Activated CD4-positive, alpha-beta T cell treated with anti-CD3 and anti-CD28 coated beads, Interleukin-2, Interleukin-6, amounts not matched to agents 100 ng/mL and 50 ng/mL, durations not matched to agents 16 hours and 8 hours (primary cell): ENCODE measurements at regions not wholly inside any gene's neighbourhood (a gene's known extent, or its start where the extent isn't known, plus 50 kb on each side); places are given as distances from the start of the nearest gene placed in this dataset.
"Not testable (repeated sequence)": the region's sequence is repeated elsewhere in the genome, so short reads cannot be mapped to it uniquely, and the experiment has no call there.

ENCODE experiments used
- DNase-seq: peaks from one replicate; pipeline ENCODE4 v3.0.0-alpha.2; 2020

DNA sequence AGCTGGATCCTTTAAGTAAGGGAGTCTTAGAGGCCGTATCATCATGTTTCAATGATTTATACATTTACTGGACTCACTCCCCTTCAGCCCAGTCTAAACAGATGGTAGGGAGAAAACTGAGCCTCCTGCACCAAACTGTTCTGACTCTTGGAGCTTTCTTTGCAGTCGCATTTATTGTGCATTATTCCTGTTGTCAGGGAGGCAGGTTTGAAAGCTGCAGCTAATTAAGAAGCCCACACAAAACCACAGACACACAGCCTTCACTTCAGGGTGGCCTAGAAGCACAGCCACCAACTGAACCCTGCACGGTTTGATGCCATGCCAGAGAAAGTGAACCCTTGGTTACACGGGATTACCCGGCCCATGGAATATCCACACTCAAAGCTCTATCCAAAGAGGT lies 911.0 kb downstream of the UQCRFS1 start:
- no peak for DNase-seq

- DNase-seq, result no peak
Measured at GRCh38 chr19:28301463-28301862, 911.5 kb downstream of the UQCRFS1 start.

DNA sequence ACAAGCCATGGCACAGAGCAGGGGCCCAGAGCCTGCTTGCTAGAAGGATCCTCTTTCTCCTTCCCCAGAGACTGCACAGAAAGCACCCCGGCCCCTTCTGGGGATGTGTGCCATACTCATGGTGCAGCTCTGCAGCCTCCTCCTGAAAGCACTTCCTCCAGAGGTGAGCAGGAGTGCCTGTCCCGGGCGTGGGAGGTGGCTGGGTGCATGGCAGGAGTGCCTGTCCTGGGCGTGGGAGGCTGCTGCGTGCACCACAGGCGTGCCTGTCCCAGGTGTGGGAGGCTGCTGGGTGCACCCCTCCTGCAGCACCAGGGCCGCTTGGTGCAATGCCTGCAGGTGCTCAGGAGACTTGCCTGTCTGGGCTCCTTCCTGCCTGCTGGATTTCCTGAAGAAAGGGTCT lies 913.3 kb downstream of the UQCRFS1 start:
- DNase-seq, result no peak

GRCh38 chr19:28297586-28298157 lies 915.3 kb downstream of the UQCRFS1 start:
- no peak for DNase-seq

DNA sequence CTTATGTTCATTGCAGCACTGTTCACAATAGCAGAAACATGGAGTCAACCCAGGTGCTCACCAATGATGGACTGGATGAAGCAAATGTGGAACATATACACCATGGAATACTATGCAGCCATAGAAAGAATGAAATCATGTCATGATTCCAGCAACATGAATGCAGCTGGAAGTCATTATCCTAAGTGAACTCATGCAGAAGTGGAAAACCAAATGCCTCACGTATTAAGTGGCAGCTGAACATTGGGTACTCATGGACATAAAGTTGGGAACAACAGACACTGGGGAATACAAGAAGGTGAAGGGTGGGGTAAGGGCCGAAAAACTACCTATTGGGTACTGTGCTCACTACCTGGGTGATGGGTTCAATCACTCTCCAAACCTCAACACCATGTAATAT lies 915.9 kb downstream of the UQCRFS1 start:
- no peak for DNase-seq

- no peak for DNase-seq
Measured at GRCh38 chr19:28296506-28296905, 916.4 kb downstream of the UQCRFS1 start.

DNA sequence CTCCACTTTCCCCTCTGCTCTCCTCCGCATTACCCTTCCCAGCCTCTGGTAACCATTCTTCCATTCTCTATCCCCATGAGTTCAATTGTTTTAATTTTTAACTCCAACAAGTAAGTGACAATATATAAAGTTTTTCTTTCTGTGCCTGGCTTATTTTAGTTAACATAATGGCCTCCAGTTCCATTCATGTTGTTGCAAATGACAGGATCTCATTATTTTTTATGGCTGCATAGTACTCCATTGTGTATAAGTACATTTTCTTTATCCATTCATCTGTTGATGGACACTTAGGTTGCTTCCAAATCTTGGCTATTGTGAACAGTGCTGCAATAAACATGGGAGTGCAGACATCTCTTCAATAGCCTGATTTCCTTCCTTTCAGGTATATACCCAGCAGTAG lies 918.0 kb downstream of the UQCRFS1 start:
- not testable (repeated sequence) for DNase-seq

DNA sequence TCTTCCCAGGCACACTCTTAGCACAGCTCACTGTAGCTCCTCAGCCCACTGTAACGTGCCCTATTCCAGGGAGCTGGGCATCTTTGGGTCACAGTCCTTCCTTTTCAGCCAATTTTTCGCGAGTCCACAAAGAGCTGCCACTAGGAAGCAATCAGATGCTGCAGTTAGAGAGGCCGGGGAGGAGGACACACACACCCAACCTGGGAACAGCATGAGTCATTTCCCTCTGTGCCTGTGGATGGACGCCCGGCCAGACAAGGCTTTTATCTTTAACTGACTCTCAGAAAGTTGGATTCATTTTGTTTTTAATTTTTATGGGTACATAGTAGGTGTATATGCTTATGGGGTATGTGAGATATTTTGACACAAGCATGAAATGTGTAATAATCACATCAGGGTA lies 918.6 kb downstream of the UQCRFS1 start:
- no peak for DNase-seq

- no peak for DNase-seq
Measured at GRCh38 chr19:28293685-28294084, 919.3 kb downstream of the UQCRFS1 start.

DNA sequence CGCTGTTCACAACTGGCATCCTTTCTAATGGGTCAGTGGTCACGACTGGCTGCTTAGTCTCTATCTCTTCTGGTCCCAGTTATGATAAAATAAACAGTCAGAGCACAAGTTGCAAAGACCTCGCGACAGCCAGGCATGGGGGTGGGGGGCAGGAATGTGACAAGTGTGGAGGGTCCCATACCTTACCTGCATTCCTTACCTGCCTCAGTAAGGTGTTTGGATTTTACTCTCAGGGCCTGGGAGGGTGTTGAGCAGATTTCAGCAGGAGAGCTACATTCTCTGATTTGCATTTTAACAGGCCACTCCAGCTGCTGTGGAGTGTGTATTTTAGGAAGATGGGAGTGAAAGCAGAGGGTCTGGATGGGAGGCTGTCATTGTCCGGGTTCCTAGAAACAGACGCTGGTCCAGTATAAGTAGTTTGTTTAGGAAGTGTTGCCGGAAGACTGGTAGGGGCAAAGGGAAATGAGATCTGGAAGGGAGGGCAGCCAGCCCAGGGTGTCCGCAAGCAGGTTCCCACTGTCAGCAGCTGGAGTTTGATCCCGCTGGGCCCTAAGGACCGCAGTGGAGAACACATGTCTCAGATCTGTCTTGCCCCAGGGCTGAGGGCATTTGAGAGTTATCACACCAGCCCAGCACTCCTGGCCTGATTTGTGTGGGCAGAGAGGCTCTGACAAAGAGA lies 920.0 kb downstream of the UQCRFS1 start:
- DNase-seq, result no peak

GRCh38 chr19:28291874-28292273 lies 921.1 kb downstream of the UQCRFS1 start:
- DNase-seq, result no peak

DNA sequence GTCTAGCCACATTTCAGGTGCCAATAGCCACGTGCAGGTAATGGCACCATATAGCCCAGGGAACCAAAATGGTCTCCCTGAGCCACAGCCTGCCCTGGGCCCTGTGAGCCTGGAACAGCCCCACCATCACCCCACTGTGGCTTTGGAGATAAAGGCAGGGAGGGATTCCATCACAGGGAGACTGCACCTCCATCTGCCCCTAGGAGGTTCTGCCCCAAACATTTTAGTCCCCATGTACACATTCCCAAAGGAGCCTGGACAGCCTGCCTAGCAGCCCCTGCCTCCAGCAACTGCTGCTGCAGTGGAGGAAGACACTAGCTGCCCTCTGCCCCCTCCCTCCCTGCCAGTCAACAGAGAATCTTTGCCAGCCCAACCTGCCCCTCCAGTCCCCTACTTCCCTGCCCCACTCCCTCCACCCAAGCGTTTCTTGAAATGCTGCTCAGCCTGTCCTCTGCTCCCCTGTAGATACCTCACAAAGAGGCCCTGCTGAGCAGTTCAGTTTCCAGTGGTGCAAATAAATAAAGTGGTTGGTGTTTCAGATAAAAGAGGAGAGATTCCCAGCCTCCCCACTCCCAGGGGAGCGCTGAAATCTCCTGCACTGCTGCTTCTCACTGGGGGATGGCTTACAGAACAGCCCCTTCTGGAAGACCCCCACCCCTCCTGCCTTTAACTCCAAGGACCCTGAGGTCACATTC lies 921.8 kb downstream of the UQCRFS1 start:
- no peak for DNase-seq

GRCh38 chr19:28289295-28290063 lies 923.5 kb downstream of the UQCRFS1 start:
- no peak for DNase-seq

DNA sequence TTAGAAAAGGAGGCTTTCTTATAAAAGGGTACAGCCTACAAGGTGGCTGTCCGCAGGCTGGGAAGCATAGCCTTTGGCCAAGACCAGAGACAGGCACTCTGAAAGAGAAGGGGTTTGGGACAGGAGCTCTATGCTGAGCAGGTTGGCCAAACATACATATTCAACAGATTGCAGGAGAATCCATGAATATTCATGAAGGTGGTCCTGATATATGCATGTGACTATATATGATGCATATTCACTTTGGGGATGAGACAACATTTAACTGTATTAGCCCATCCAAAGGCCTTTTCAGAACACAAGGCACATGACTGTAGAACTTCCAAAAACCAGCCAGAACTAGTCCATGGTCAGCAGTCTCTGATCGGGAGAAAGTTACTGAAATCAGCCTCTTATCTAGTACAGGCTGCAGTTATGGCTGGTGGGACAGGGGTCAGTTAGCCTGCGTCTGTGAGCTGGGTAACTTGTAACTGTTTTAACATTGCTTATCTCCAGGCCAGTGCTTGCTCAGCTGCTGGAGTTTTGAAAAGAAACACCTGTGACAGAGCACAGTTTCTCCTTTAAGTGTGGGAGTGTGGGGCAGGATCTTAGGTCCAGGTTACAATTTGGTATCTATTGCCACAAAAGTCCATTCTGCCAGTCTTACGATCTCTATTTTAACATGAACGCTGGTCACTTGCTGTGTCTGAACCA lies 924.2 kb downstream of the UQCRFS1 start:
- no peak for DNase-seq

DNA sequence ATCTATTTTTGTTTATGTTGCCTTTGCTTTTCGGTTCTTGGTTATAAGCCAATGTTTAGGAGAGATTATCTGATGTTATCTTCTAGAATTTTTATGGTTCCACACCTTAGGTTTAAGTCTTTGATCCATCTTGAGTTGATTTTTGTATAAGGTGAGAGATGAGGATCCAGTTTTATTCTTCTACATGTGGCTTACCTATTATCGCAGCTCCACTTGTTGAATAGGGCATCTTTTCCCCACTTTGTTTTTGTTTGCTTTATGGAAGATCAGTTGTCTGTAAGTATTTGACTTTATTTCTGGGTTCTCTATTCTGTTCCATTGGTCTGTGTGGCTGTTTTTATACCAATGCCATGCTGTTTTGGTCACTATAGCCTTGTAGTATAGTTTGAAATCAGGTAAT lies 927.0 kb downstream of the UQCRFS1 start:
- DNase-seq, result no peak

DNA sequence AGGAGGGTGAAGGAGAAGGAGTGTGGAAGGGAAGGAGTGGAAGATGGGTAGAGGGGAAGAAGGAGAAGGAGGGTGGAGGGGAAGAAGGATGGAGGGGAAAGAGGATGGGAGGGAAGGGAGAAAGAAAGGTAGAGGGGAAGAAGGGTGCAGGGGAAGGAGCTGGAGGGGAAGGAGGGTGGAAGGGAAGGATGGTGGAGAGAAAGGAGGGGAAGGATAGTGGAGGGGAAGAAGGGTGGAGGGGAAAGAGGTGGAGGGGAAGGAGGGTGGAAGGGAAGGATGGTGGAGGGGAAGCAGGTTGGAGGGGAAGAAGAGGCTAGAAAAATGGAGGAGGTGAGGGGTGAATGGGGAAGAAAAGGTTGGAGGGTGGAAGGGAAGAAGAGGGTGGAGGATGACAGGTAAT lies 927.9 kb downstream of the UQCRFS1 start:
- no peak for DNase-seq

DNA sequence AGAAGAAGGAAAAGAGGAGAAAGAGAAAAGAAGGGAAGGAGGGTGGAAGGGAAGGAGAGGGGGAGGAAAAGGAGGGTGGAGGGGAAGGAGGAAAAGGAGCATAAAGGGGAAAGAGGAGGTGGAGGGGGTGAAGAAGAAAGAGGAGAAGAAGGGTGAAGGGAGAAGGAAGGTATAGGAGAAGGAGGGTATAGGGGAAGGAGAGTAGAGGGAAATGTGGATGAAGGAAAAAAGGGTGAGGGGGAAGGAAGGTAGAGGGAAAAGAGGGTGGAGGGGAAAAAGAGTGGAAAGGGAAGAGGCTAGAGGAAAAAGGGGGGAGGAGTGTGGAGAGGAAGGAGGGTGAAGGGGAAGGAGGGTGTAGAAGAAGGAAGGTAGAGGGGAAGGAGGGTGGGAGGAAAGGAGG lies 928.6 kb downstream of the UQCRFS1 start:
- no peak for DNase-seq

- no peak for DNase-seq
Measured at GRCh38 chr19:28283592-28283991, 929.4 kb downstream of the UQCRFS1 start.

GRCh38 chr19:28281676-28282075 lies 931.3 kb downstream of the UQCRFS1 start:
- DNase-seq, result no peak

GRCh38 chr19:28264556-28264955 lies 948.4 kb downstream of the UQCRFS1 start:
- DNase-seq, result no peak

DNA sequence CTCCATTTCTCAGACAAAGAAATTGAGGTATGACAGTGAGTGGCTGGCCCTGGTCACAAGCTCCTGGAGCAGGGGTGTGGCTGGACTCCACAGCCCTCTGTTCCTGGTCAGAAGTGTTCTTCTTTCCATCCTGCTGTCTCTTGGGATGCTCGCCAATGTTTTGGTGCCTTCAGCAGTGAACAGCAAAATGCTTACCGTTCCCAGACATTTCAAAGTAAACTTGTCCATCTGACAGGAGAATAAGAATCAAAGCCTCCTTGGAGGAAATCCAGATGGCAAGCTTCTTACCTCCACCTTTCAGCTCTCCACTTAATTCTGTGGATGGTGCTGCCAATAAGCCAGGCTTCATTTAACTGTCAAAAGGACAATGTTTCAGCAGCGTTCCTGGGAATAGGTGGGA lies 954.1 kb downstream of the UQCRFS1 start:
- DNase-seq, result no peak

DNA sequence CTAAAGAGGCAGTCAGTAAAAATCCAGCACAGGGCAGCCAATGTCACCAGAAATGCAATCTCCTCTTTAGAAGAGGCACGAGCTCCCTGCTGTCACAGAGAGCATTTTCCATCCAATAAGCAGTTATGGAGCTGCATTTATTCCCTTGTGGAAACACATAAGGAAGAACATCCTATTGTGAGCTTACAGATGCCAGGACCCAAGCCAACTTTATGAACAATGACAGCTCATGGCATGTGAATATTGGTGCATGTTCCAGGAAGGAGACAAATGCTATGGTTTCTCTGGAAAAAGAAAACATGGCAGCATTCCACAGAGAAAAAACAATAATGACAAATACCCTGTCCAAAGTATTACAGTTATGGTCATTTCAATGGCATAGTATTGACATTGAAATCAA lies 955.6 kb downstream of the UQCRFS1 start:
- no peak for DNase-seq

DNA sequence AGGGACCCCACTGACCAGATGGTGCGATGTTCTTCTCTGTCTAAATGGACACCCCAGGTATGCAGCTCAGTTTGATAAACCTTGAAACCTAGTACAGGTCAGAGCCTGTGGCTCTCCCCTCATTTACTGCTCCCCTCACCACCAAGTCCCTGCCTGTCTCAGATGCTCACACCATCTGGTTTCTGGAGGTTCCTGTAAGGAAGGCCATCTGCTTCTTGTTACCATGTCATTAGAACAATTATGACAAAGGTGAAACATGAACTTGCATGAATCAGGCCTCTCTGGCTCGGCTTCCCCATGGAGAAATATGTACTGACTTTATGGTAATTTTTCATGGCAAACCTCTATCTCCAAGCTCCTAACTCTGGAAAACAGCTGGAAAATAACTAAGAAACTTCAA lies 965.7 kb downstream of the UQCRFS1 start:
- no peak for DNase-seq
